ENCODE measurements at regions not wholly inside any gene's neighbourhood (a gene's known extent, or its start where the extent isn't known, plus 50 kb on each side); places are given as distances from the start of the nearest gene placed in this dataset.

DNA sequence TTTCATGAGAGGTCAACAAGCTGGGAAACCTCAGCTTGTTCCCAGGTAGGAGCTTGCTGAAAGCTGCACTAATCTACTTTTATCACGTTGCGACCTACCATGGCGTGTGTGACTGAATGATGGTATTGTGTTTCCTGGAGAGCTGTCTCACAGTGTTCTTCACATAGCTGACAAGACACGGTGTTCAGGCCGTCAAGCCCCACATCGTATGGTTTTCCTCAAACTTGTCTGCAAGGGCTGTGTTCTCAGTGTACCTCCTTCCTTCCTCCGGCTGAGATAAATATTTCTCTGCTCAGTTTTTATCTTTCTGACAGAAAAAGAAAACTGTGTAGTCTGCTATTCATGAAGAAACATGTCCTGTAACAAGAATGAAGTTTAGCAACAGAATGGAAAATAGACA is 244.8 kb downstream of the DCDC2C start:
- ATAC-seq = no peak
- no peaks in the 10 kb centered on the region for H3K4me1 Mint-ChIP-seq
- DNase-seq = no peak
- H3K36me3 Mint-ChIP-seq (ENCODE audit: low read depth) = no peaks in the 10 kb centered on the region
- H3K27ac Mint-ChIP-seq = no peak overlapping the region
- H3K4me3 Mint-ChIP-seq = no peak overlapping the region
- H3K27me3 Mint-ChIP-seq = no peaks in the 10 kb centered on the region
- no peaks in the 10 kb centered on the region for H3K9me3 ChIP-seq (ENCODE audit: control insufficient read depth, low read length, poor library complexity, severe bottlenecking)

- H3K27ac Mint-ChIP-seq = no peak overlapping the region
- H3K36me3 Mint-ChIP-seq (ENCODE audit: low read depth) = no peaks in the 10 kb centered on the region
- no peaks in the 10 kb centered on the region for H3K4me1 Mint-ChIP-seq
- H3K9me3 ChIP-seq (ENCODE audit: control insufficient read depth, low read length, poor library complexity, severe bottlenecking) = no peaks in the 10 kb centered on the region
- DNase-seq (no peak), ATAC-seq (no peak)
- no peaks in the 10 kb centered on the region for H3K27me3 Mint-ChIP-seq
- H3K4me3 Mint-ChIP-seq = no peak overlapping the region
These were observed 248.0 kb downstream of the DCDC2C start for GRCh38 chr2:3951131-3951954.

DNA sequence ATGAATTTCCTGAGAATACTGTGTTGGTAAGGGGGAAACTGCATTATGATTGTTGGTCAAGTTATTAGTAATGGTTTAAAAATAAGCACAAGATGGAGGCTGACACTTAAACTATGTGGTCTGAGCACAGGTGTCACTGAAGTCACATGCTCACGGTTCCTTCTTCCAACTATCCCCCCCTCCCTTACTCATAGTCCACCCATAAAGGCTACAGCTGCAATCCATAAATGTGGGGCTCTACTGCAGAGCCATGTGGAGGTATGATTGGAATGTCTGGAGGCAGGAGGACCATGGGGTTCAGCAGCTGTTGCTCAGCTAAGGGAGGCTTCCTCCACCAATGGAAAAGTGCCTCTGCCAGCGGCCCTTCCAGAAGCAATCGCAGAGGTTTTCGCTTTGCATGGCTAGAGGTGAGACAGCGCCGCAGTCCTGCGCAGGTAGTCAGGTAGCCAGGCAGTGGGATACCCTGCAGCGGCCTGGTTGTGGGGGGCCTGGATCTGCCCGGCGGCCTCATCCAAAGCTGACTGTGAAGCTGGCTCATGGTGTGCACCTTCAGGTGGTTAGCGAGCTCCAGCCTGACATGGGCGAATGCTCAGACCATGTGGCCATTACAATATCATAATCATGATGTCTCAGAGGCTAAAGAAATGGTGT is 249.6 kb downstream of the DCDC2C start:
- H3K27ac Mint-ChIP-seq = no peak overlapping the region
- ATAC-seq (no peak), DNase-seq (no peak)
- H3K4me1 Mint-ChIP-seq = no peaks in the 10 kb centered on the region
- no peaks in the 10 kb centered on the region for H3K9me3 ChIP-seq (ENCODE audit: control insufficient read depth, low read length, poor library complexity, severe bottlenecking)
- no peaks in the 10 kb centered on the region for H3K36me3 Mint-ChIP-seq (ENCODE audit: low read depth)
- no peak overlapping the region for H3K4me3 Mint-ChIP-seq
- no peaks in the 10 kb centered on the region for H3K27me3 Mint-ChIP-seq

GRCh38 chr2:3954261-3954660 is 250.9 kb downstream of the DCDC2C start:
- Mint-ChIP-seq H3K27ac (no peak overlapping the region), H3K4me1 (no peaks in the 10 kb centered on the region), H3K36me3 (ENCODE audit: low read depth) (no peaks in the 10 kb centered on the region), H3K4me3 (no peak overlapping the region), H3K27me3 (no peaks in the 10 kb centered on the region)
- no peaks in the 10 kb centered on the region for H3K9me3 ChIP-seq (ENCODE audit: control insufficient read depth, low read length, poor library complexity, severe bottlenecking)
- no peak for DNase-seq
- ATAC-seq = no peak

DNA sequence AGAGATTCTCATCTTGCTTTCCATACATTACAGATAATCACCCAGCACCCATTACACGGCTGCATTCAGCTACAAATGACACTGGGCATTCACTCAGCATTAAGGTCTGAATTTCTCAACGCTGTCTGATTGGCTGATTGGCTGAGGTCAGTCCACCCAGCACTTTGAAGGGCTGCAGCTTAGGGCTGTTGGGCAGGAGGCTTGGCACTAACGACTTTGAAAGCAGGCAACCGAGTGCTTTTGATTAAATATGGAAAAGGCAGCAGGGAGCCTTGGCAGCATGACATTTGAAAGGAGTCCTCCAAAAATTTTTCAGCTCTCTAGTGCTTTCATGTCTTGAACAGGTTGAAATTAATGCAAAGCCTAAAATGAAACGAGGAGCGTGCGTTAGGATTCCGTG is 253.0 kb downstream of the DCDC2C start:
- H3K4me1 Mint-ChIP-seq = no peaks in the 10 kb centered on the region
- no peaks in the 10 kb centered on the region for H3K9me3 ChIP-seq (ENCODE audit: control insufficient read depth, low read length, poor library complexity, severe bottlenecking)
- DNase-seq (no peak), ATAC-seq (no peak)
- no peak overlapping the region for H3K4me3 Mint-ChIP-seq
- H3K27ac Mint-ChIP-seq = no peak overlapping the region
- H3K27me3 Mint-ChIP-seq = no peaks in the 10 kb centered on the region
- H3K36me3 Mint-ChIP-seq (ENCODE audit: low read depth) = no peaks in the 10 kb centered on the region

- Mint-ChIP-seq H3K4me3 (no peak overlapping the region), H3K36me3 (ENCODE audit: low read depth) (no peaks in the 10 kb centered on the region), H3K27ac (no peak overlapping the region), H3K27me3 (no peaks in the 10 kb centered on the region), H3K4me1 (no peaks in the 10 kb centered on the region)
- no peaks in the 10 kb centered on the region for H3K9me3 ChIP-seq (ENCODE audit: control insufficient read depth, low read length, poor library complexity, severe bottlenecking)
- ATAC-seq (no peak), DNase-seq (no peak)
These were observed 253.5 kb downstream of the DCDC2C start for GRCh38 chr2:3956892-3957291.

DNA sequence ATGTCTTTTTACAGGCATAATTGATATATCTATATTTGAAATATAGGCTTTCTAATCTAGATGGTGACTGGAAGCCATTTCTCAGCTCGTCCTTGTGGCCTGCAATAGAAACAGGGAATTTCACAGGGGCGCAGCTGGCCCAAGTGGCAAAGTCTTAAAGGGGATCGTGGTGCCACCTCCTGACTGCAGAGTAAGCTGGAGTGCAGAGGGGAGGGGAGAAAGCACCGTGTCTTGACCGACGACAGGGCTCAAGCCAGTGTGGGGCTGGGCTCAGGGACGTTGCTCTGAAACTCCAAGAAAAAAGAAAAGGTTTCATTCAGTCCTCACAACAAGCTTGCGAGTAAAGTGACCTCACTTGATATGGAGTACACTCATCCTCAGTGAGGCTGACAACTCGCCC is 255.1 kb downstream of the DCDC2C start:
- Mint-ChIP-seq H3K36me3 (ENCODE audit: low read depth) (no peaks in the 10 kb centered on the region), H3K27me3 (no peaks in the 10 kb centered on the region), H3K27ac (no peak overlapping the region), H3K4me1 (no peaks in the 10 kb centered on the region), H3K4me3 (no peak overlapping the region)
- no peak for DNase-seq
- H3K9me3 ChIP-seq (ENCODE audit: control insufficient read depth, low read length, poor library complexity, severe bottlenecking) = no peaks in the 10 kb centered on the region
- no peak for ATAC-seq

- DNase-seq (no peak), ATAC-seq (no peak)
- H3K4me3 Mint-ChIP-seq = no peak overlapping the region
- H3K36me3 Mint-ChIP-seq (ENCODE audit: low read depth) = no peaks in the 10 kb centered on the region
- no peaks in the 10 kb centered on the region for H3K27me3 Mint-ChIP-seq
- no peaks in the 10 kb centered on the region for H3K9me3 ChIP-seq (ENCODE audit: control insufficient read depth, low read length, poor library complexity, severe bottlenecking)
- no peak overlapping the region for H3K27ac Mint-ChIP-seq
- no peaks in the 10 kb centered on the region for H3K4me1 Mint-ChIP-seq
These were observed 255.6 kb downstream of the DCDC2C start for GRCh38 chr2:3958969-3959368.

GRCh38 chr2:3959372-3959771 is 256.0 kb downstream of the DCDC2C start:
- ATAC-seq (no peak), DNase-seq (no peak)
- Mint-ChIP-seq H3K27me3 (no peaks in the 10 kb centered on the region), H3K4me1 (no peaks in the 10 kb centered on the region), H3K4me3 (no peak overlapping the region), H3K27ac (no peak overlapping the region), H3K36me3 (ENCODE audit: low read depth) (no peaks in the 10 kb centered on the region)
- no peaks in the 10 kb centered on the region for H3K9me3 ChIP-seq (ENCODE audit: control insufficient read depth, low read length, poor library complexity, severe bottlenecking)

- H3K27ac Mint-ChIP-seq = no peak overlapping the region
- H3K36me3 Mint-ChIP-seq (ENCODE audit: low read depth) = no peaks in the 10 kb centered on the region
- no peak overlapping the region for H3K4me3 Mint-ChIP-seq
- no peaks in the 10 kb centered on the region for H3K27me3 Mint-ChIP-seq
- no peaks in the 10 kb centered on the region for H3K9me3 ChIP-seq (ENCODE audit: control insufficient read depth, low read length, poor library complexity, severe bottlenecking)
- no peak for ATAC-seq
- H3K4me1 Mint-ChIP-seq = no peaks in the 10 kb centered on the region
- DNase-seq = no peak
These were observed 256.7 kb downstream of the DCDC2C start for GRCh38 chr2:3960106-3960505.

- ATAC-seq (no peak), DNase-seq (no peak)
- H3K4me1 Mint-ChIP-seq = no peaks in the 10 kb centered on the region
- H3K27ac Mint-ChIP-seq = no peak overlapping the region
- no peak overlapping the region for H3K4me3 Mint-ChIP-seq
- no peaks in the 10 kb centered on the region for H3K9me3 ChIP-seq (ENCODE audit: control insufficient read depth, low read length, poor library complexity, severe bottlenecking)
- no peaks in the 10 kb centered on the region for H3K27me3 Mint-ChIP-seq
- no peaks in the 10 kb centered on the region for H3K36me3 Mint-ChIP-seq (ENCODE audit: low read depth)
These were observed 259.3 kb downstream of the DCDC2C start for GRCh38 chr2:3962719-3963118.

DNA sequence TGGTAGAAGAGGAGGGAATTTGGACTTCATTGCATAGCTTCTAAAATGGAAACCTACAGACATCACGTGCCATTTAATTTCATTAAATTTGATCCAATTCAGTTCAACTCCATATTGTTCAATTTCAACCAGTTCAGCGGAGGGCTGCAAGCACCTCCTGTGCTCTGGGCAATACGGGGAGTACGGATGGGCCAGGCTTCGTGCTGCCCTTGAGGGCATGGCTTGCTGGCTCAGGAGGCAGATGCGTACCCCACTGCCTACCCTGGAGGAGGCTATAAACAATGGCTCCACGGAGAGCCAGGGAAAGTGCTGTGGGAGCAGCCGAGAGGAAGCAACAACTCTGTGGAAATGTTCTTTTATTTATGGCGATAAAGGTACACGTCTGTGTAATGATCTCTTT is 261.8 kb downstream of the DCDC2C start:
- Mint-ChIP-seq H3K27ac (no peak overlapping the region), H3K4me1 (no peaks in the 10 kb centered on the region), H3K4me3 (no peak overlapping the region), H3K27me3 (no peaks in the 10 kb centered on the region), H3K36me3 (ENCODE audit: low read depth) (no peaks in the 10 kb centered on the region)
- DNase-seq = no peak
- H3K9me3 ChIP-seq (ENCODE audit: control insufficient read depth, low read length, poor library complexity, severe bottlenecking) = no peaks in the 10 kb centered on the region
- ATAC-seq = no peak

DNA sequence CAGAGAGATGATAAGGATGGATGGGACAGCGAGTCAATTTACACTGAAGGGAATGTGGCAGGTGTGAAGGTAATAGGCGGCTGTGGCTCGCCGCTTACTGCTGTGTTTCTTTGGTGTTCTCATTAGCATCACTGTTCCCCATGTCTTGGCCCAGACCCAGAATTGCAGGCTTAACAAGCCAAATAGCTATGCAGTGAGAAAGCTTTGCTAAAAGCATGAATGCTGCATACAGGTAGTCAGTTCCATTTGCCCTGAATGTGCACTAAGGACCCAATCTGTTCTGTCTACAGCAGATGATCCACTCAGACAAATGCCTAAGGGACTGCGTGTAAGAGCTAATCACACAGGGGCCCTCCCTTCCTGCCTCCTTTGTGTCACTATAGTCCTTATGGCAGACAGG is 262.6 kb downstream of the DCDC2C start:
- H3K4me1 Mint-ChIP-seq = no peaks in the 10 kb centered on the region
- no peak for DNase-seq
- ATAC-seq = no peak
- no peaks in the 10 kb centered on the region for H3K36me3 Mint-ChIP-seq (ENCODE audit: low read depth)
- H3K9me3 ChIP-seq (ENCODE audit: control insufficient read depth, low read length, poor library complexity, severe bottlenecking) = no peaks in the 10 kb centered on the region
- no peaks in the 10 kb centered on the region for H3K27me3 Mint-ChIP-seq
- no peak overlapping the region for H3K27ac Mint-ChIP-seq
- H3K4me3 Mint-ChIP-seq = no peak overlapping the region

- Mint-ChIP-seq H3K27me3 (no peaks in the 10 kb centered on the region), H3K4me3 (no peak overlapping the region), H3K27ac (no peak overlapping the region), H3K4me1 (no peaks in the 10 kb centered on the region), H3K36me3 (ENCODE audit: low read depth) (no peaks in the 10 kb centered on the region)
- H3K9me3 ChIP-seq (ENCODE audit: control insufficient read depth, low read length, poor library complexity, severe bottlenecking) = no peaks in the 10 kb centered on the region
- no peak for ATAC-seq
- no peak for DNase-seq
These were observed 263.1 kb downstream of the DCDC2C start for GRCh38 chr2:3966470-3966869.

Measured in T-helper 17 cell (primary cell).